Stimulated activated CD4-positive, alpha-beta T cell treated with anti-CD3 and anti-CD28 coated beads, Interleukin-1b, Interleukin-23, amount 100 ng/mL, for 1 hour (primary cell): ENCODE measurements at regions not wholly inside any gene's neighbourhood (a gene's known extent, or its start where the extent isn't known, plus 50 kb on each side); places are given as distances from the start of the nearest gene placed in this dataset.

Experiments
- DNase-seq, 2 donors: peaks; one replicate each; pipeline ENCODE4 v3.0.0-alpha.2; 2020; ENCODE audit warnings: low read depth in 2 of 2

DNA sequence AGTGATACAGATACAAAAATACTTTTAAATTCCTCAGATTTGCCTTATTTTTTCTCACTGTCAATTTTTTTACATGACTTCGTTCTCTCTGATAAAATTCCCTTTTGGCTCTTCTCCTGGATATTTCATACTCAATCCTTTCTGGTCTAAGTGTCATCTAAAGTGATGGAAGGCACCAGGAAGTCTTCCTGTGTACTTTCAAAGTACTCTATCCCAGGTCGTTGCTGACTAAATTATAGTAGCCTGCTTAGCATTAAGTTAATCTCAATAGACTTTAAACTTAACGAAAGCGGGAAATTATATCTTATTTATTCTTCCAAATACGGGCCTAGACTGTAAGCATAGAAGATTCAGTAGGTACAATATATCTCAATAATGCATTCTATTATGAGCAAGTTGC lies 67.8 kb downstream of the CASP12 start:
- DNase-seq, result no peak

DNA sequence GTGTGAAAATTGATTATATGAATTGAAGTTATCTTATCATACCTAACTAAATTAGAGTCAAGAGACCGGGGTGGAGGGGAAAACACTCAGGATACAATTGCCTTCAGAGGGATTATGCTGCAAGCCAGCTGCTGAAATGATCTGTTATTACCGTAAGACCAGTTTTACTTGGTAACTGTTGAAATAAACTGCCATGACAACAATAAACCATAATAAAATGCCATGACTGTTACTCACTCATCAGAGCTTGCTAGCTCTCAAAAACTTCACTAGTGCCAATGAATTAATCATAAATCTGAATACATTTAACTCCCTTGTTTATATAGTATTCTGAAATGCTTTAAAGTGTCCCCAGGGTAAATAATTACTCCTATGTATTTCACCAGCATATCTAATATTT lies 68.2 kb downstream of the CASP12 start:
- DNase-seq, result no peak

DNA sequence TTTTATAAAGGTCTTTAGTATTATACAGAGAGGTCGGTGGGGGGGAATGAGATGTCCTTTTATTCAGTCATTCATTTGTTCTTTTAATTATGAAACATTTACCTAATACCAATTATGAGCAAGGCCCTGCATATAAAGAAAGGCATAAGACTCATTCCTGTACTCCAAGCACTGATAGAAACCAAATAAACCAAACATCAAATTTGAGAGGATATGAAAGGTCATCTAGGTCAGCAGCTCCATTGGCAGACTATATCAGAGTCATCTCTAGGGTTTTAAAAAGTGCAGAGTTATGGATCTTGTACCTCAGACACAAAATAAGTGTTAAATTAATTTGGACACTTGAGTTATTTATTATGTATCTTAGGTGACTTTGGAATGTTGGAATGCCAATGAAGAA lies 71.5 kb downstream of the CASP12 start:
- DNase-seq, result no peak

DNA sequence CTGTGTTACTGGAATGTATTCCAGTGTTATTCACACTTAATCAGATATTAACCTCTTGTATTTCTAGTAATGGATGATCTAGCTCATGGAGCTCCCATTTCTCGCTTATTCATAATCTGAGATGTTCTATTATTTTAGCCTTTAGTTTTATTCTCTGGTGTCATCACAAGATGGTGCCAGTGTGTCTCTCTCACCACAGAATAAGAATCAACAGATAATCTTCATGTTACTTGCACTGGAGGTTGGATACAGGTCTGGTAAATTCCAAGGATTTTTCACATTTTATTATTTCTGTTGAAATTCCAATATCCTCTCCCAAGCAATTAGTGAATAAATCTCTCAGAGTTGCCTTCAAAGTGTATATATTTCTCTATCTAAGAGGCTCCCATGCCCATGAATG lies 74.6 kb downstream of the CASP12 start:
- DNase-seq, result no peak

DNA sequence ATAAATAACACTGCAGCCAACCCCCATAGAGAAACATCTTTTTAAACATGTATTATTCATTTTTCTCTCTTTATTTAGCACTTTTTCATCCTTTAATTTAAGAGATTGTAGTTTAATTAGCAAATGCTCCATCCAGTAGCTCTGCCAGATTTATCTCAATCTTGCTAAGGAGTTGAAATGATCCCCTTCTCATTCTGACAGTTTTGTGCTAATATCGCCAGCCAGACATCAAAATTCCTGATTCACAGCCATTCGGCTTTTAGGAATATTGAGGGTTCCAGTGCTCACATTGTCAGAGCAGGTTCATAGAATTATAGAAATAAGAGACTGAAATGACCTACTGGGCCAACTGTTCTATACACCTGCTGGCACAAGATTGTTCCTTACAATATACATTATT lies 77.8 kb downstream of the CASP12 start:
- no peak for DNase-seq

DNA sequence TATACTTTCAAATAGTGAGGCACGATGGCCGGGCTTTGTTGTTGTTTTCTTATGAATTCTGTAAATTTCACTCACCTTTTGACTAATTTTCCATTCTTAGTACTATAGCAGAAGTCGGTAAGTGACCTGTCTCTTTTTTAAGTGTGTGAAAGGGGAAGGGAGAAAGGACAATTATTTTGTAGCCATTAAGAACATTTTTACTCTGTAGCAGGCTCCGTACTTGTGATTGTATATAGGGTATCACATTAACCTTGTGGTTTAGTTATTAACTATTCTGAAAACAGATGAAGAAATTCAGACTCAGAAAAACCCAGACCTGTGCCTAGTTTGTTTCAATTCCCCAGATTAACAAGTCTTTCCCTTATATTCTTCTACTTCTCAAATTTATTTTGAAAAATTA lies 78.7 kb downstream of the CASP12 start:
- DNase-seq, result no peak

DNA sequence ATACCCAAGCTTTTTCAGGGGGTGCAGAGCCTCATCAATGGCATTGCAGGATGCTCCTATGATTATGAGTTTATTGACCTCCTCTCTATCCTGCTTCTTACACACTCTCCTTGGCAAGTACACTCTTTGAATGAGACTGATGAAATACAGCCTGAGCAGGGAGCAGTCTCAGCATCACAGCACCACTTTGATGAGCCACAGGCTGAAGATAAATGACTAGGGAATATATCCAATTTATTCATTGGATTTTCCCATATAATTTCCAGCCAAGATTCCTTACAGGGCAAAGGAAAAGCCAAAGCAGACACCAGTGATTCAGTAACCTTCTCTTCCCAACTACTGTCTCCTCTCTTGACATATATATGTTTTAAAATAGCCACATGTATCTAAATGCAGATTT lies 79.2 kb downstream of the CASP12 start:
- DNase-seq, result no peak

DNA sequence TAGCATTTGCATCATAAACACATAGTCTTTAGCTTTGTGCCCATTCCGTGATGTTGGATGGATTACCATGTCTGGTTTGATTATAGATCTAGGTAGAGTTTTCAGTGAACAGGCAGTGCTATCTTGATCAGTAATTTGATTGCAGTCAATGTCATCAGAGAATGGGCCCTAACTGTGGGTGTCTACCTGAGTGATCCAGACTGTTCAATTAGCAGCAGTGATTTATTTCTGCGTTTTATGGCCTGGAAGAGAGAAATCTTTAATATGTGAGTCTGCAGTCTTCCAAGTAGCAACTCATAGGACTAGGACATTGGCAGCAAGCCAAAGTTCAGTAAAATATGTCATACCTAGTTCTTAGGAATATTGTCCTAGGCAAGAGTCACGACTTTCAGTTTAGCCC lies 80.3 kb downstream of the CASP12 start:
- DNase-seq, result no peak

DNA sequence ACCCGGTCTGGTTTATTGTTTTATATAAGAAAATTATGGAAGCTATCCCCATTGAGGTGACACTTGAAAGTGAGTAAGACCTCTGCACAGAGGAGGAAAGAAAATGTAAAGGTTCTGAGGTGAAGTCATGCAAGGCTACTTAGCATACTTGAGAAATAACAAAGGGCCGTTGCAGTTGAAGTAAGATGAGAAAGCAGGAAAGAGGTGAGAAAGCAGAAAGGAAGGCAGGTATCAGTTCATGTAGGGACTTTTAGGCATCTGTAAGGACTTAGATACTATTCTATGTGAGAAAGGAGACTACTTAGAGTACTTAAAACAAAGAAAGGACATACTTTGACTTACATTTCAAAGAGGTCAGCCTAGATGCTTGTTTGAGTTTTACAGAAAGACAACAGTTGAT lies 84.7 kb downstream of the CASP12 start:
- no peak for DNase-seq

DNA sequence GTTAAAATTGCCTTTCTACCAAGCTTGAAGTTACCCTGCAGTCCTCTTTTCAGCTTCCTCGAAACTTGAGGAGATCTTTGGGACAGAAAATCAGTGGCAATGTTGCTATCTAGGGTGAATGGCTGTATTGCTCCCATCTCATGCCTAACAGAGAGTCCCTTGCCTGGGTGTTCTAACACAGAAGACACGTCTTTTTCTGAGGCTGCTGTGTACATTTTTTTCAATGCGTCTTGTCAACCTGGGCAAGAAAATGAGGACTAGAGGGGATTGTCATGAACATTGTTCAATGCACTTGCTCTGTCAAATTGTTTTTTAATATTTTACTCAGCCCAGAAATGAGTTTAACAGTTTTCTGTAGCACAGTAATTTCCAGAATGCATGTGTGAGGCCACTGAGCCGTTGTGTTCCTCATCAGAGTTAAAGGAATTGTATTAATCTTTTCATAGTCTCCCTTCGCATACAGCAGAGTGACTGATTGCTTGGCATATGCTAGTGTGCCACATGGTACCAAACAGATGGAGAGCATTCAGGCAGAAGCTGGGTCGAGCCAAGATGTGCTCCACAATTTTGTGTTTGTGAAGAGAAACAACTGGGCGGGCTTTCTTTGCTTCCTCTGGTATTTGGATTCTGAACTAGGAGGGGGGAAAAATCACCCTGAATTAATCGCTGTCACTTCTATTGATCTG lies 86.0 kb downstream of the CASP12 start:
- no peak for DNase-seq

DNA sequence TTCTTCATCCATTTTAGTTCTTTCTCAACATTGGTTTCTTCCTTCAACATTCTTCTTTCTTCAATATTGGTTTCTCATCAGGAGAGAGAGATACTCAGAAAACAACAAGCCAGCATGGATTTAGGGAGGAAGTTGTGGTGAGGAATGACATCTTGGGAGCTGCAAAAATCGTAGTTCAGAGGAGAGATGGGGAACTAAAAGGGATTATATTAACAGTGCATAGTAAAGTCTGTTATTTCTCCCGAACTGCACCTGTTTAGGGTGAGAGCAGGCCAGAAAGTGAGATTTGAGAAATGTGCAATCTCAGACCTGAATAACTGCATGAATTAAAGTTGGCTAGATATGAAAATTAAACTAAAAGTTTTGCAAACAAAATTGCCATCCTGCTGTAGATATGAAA lies 94.5 kb downstream of the CASP12 start:
- DNase-seq, result no peak

DNA sequence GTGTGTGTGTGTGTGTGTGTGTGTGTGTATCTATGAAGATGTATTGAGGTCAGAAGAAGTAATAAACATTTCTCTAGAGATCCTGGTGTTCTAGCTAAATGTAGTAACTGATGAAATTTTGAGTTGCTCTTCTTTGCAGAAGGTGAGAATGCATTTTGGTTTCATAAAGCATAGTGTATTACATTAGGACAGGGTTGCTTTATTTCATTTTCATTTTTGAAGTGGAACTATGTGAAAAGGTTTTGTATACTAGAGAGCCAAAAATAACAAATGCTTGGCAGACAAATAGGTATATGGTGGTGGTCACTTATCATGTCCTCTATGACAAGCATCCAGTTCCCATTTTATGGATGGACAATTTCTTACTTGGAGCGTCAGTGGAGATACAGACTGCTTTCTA lies 99.0 kb downstream of the CASP12 start:
- no peak for DNase-seq

DNA sequence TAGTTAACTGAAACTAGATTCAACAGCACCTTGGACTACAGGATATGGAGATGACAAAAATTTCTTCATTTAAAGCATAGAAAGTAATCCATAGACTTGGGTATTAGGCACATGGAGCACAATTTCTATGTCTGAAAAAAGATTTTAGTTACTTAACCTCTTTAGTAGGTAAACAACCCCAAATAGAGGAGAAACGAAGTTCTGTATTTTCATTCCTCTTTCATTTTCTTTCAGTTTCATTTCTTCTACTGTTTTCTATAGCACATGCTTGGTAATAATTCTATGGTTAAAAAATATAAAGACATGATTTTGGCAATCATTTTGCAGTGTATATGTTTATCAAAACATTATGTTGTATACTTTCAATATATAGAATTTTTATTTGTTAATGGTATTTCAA lies 99.5 kb downstream of the CASP12 start:
- DNase-seq, result no peak

DNA sequence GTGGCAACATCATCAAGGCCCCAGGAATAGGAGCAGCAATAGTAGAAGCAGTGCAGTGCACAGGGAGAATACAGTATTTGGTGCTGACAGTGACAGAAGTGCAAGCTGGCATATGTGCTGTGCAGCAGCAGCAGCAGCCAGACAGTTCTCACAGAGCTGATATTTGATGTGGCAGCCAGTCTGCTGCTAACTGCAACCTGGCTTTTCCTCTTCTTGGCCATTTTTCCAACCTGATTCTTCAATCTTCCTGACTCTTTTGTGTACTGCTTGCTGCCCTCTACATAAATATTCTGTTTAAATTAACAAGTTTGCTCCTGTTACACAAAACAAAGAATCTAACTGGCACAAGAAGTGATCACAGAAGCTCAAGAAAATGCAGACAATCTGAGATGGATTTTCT lies 102.0 kb downstream of the CASP12 start:
- DNase-seq, result no peak

DNA sequence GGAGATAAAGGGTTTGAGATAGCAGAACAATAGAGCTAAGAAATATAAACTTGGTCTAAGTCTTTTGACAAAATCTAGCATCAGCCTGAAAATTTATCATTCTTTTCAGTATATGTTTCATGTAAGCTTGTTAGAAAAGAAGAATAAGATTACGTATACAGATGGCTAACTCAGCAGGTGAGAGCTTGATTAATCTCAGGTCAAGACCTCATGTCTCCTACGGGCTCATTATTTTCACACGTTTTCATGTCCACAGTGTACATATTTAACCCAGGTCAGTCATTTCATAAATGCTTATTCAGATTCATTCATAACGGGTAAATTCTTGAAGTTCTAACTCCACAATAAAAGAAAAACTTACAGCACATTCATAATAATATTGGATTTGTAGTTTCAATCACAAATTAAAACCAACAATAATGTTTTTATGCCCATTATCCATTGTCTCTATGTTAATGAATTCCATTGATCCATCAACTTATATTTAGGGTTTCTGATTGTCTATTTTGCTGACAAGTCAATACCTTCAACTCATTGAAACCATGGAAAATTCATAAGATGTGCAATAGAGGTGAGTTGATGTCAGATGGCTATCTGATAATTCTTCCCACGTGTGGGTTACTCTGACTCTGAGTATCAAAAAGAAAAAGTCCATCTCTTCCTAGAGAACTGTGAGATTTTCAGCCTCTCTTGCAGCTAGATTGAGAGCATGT lies 102.6 kb downstream of the CASP12 start:
- no peak for DNase-seq

DNA sequence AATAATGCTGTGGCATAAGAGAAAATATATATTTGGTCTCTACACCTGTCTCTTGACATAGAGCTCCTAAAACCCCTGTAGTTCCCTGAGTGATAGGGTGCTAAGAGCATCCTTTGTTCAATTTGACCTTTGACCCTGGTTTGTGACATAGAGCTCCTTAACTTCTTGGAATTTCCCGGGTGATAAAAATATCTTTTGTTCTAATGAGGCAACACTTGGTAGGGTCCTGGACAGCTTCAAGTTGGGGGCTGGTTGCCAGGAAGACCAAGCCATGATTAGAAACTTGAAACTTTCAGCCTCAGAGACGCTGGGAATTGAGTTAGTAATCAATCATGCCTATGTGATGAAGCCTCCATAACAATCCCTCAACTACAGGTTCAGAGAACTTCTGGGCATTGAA lies 105.4 kb downstream of the CASP12 start:
- no peak for DNase-seq

DNA sequence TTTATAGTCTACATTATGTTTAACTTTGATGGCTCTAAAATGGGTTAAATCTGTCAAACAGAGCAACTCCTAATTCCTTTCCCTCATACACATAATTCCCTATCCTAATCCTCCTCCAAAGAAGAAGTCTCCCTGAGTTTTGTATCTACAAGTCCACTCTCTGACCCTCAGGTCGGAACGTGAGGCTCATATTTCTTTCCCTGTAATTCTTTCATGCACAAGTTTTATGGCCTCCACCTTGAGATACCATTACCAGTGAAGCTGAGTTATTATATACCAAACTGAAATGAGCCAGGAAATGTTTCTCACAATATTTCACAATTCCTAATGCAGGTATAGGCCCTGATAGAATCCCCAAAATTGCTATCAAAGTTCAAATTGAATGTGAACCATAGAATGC lies 106.4 kb downstream of the CASP12 start:
- DNase-seq, result no peak

DNA sequence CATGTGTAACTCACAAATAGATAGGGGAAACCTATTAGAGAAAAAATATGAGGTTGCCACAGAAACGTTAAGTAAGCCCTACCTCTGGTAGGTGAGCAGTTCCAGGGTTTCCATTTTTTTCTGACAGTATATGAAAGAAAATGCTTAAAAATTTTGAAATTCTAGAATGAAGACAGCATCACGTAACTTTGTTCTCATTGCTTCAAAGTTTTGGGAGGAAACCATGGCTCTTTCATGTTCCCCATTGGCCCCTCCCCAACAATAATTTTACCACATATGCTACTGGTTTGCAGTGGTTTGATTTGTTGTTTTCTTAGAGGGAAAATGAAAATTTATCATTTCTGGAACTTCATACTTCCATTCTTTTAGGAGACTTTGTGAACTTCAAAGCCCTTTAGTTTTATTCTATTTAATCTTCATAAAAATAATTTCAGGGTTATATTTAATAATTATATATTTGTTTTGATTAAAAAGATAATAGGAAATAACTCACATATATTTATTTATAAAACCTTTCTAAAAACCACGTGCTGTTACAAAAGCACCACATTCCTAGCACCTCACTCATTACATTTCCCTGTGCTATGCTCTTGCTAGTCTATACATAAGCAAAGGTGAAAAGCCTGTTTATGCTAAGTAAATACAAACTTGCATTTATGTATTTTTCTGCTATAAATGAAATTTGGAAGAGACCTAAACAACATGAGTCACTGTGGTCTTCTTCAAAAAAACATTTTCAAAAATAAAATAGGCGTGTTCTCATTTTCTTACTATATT lies 113.4 kb downstream of the CASP12 start:
- no peak for DNase-seq

DNA sequence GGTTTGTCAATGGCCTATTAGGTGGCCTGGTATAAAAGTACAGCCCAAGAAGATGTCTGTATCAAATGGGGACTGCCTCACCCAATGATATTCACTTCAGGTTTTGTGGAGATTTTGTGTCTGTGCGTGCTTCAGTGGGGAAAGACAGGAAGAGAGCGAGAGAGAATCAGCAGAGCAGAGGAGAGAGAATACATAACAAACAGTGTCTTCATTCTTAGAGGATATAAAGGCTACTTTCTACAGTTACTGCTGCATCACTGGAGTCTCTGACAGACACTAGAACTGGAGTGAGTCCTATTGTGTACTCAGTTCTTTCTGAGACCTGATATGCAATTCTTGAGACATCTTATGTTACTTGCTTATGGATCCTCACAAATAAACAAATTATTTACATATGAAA lies 115.0 kb downstream of the CASP12 start:
- no peak for DNase-seq

DNA sequence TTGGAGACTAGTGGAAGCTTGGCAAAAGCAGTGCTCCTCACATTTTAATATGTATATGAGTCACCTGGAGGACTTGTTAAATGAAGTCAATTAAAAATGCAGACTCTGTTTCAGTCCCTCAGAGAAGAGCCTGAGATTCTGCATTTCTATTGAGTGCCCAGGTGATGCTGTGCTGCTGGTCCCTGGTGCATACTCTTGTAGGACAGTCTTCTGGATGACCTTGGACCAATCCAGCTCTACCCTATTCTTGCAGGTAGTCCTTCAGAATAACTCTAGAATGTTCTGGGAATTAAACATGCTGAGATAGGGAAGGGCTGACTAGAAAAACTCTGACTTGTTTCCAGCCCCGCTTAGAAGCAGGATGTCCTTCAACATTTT lies 115.9 kb downstream of the CASP12 start:
- no peak for DNase-seq

DNA sequence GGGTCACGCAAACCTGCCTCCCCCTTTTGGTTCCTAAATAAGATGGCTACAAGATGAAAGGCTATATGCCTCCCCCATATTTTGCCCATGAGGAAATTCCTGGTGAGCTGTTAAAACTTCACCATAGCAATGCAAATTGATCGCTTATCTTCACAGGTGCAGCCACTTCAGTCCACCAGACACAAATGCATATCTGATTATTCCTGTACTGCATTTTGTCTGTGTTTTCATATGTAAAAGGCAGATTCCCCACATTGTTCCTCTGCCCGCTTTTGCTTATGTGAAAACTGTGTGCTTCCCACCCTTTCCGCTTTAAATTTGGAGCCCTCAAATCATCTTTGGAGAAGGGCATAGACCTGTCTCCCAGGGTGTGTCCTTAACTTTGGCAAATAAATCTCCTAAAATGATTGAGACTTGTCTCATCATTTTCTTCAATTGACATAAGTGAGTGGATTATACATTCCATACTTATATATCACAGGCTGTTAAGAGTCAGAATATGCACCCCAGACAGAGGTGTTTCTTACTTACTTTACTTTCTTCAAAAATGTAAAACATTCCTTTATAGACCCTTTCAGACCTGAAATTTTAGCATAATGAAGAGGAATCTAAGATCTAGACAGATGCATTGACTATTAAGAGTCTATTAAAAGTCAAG lies 116.4 kb downstream of the CASP12 start:
- DNase-seq, result no peak

DNA sequence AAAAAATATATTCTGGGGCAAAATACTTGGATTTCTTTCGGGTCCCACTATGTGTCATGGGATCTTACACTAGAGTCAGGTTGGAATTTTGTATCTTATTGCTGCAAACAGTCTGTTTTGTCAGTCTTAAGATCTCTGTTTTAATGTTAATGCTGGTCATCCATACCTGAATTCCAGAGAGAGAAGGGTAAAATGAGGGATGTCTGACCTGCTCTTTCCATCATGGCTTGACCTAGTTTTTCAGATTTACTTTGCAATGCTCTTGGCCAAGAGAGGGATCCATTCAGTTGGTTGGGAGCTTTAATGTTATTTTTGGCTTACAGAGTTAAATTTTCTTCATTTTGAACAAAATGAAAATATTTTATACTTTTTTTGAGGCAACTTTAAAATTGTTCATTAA lies 117.2 kb downstream of the CASP12 start:
- no peak for DNase-seq
